HG03460 (cell line): ENCODE measurements at regions not wholly inside any gene's neighbourhood (a gene's known extent, or its start where the extent isn't known, plus 50 kb on each side); places are given as distances from the start of the nearest gene placed in this dataset.
"Not testable (repeated sequence)": the region's sequence is repeated elsewhere in the genome, so short reads cannot be mapped to it uniquely, and the experiment has no call there.

Experiments used
- ATAC-seq: cut with Tn5 transposase; IDR thresholded peaks from one replicate; pipeline ENCODE4 v1.9.1; 2021; ENCODE audit not compliant: unreplicated experiment

DNA sequence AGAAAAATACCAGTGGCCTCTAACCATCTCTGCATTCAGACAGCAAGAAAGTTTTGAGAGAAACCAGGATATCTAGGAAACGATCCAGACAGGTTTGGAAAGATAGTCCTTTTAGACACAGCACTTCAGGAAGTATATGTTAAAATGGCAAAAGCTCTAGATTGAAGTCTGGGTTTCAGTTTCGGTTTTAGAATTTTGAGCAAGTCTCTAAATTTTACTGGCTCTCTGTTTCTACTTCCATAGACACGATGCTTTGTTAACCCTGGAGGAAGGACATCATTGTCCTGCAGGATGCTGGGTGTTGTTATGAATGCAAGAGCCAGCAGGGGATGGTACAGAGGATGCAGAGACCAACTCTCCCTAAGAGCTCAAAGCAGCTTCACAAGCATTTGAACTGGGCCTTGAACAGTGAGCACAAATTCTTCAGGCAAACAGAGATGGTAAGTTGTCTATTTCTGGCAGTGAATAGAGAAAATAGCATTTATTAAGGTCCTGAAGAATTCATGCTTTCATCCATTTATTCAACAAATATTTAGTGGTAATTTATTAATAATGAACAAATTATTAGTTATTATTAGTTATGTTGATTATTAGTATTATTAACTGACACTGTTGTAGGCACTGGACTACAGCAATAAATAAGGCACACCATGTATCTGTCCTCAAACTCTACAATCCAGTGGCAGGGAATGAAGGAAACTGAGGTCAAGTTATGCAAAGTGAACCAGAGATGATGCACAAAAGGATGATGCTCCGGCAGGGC, 152.7 kb upstream of the NRP1 start:
- no peak for ATAC-seq

DNA sequence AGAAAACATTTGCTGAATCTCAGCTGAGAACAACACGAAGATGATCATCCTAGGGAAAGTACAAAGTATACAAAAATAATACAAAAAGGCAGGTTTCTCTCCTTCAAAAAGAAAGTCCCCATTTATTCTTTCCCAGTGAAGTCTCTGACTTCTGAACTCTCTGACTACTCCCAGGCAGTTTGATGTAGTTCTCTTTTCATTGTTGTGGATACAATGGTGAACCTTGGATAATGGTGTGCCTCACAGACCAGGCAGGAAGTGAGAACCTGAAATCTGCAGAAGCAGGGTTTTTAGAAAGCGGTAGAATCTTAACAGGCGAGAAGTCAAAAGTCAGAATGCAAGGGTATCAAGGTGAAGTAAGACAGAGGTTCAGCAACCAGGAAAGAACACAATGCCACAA, 150.8 kb upstream of the NRP1 start:
- no peak for ATAC-seq

DNA sequence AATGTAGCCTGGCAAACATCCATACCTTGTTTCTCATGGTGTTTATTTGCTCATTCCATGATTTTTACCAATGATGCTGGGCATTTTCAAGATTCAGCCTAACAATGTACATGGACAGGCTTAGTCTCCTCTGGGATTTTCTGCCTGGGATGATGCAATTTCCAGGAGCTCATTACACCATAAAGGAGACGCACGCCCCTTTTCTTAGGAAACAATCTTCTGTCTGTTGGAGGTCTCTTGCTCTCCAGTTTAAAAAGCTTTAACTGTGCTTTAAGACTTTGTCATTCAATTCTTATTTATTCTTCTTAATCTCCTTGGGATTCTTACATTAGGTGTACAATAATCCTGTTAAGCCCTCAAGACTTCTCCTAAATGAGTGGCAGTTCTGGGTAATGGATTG, 150.3 kb upstream of the NRP1 start:
- ATAC-seq = no peak

DNA sequence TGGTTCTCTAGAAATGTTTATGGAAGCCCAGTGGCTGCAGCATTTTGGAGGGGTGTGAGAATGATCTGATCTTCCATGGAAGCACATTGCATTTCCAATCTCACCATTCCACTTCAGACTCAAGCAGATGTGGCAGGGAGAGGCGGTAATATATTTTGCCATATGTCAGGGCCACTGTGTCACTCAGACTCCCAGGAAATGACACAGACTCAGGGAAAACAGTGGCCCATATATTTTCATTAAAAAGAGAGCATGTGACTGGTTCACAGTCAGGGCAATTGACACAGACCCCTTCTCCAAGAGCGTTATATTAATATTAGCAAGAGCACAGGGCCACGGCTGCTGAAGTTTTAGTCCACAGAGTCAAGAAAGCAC, 149.3 kb upstream of the NRP1 start:
- no peak for ATAC-seq

DNA sequence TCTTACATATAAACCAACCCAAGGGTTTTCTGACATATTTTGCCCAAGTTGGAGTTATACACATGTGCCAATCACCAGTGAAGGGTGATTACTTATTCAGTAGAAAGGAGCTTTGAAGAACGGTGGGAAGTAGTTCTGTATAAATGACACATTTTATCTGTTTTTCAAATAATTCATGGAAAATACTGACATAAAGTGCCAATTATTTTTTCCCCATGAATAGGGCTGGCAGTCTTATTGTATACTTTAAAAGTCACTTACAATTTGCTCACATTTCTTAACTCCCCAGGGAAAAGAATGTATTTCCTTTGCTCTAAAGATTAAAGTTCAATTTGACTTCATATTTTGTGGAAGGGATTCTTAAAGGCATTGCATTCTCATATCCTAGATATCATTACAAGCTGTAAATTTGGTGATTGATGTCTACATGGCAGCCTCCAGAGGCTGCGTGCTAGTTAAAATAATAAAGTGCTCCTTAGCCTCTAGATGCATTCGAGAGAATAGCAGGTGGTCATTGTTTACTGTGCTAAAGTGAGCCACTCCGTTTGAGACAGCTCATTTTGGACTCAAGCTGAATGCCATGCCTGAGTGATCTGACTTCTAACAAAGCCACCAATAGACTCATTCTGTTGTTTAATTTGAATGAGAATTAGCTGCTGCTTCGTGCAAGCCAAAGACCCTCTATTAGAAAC, 148.8 kb upstream of the NRP1 start:
- no peak for ATAC-seq

DNA sequence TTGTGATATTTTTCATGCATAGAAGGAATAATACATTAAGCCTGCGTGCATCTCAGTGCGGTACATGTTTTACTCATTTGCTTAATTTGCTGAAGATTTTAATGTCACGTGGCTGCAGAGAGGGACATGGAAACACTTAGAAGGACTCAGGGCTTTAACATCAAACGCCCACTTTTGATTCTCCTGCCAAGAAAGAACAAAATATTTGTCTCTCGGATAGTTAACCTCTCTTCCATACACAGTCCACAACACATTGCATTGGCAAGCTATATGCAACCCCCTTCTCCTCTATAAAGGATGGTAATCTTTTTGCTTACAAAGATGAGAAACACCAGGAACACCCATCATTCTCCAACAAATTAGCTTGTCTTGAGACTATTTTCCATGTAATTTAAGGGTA, 148.0 kb upstream of the NRP1 start:
- no peak for ATAC-seq

DNA sequence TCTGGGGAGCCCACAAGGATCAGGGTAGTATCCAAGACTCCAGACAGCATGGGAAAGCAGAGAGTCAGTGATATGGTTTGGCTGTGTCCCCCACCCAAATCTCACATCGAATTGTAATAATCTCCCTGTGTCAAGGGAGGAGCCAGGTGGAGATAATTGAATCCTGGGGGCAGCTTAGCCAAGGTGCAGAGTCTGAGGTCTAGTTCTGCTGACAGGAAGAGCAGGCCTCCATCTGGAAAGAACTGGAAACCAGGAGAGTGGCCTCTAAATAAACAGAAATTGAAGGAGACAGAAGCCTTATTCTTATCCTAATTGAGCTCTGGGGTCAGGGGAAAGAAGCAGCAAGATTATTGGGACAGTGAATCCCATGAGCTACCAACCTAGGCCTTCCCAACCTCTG, 146.7 kb upstream of the NRP1 start:
- no peak for ATAC-seq

DNA sequence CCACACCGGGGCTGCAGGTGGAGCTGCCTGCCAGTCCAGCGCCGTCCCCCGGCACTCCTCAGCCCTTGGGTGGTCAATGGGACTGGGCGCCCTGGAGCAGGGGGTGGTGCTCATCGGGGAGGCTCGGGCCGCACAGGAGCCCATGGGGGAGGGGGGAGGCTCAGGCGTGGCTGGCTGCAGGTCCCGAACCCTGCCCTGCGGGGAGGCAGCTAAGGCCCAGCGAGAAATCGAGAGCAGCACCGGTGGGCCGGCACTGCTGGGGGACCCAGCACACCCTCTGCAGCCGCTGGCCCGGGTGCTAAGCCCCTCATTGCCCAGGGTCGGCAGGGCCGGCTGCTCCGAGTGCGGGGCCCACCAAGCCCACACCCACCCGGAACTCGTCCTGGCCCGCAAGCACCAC, 145.9 kb upstream of the NRP1 start:
- ATAC-seq = not testable (repeated sequence)

DNA sequence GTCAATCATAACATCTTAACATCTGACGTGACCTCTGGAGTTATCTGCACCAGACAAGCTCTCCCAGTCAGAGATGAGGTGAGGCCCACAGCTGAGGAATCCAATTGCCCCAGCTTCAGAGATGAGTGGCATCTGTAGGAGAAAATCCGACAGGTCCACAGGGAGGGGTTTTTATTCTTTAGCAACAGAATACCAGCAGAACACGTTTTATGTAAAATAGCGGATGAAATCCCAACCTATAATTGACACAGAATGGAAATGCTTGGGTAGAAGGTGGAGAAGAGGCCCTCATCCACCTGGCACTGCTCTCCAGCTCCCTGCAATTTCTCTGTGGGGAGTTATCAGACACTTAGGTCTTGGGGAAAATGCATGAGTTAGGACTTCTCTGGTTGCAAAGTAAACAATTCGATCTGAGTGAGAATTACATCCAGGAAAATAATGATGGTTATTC, 144.2 kb upstream of the NRP1 start:
- no peak for ATAC-seq

DNA sequence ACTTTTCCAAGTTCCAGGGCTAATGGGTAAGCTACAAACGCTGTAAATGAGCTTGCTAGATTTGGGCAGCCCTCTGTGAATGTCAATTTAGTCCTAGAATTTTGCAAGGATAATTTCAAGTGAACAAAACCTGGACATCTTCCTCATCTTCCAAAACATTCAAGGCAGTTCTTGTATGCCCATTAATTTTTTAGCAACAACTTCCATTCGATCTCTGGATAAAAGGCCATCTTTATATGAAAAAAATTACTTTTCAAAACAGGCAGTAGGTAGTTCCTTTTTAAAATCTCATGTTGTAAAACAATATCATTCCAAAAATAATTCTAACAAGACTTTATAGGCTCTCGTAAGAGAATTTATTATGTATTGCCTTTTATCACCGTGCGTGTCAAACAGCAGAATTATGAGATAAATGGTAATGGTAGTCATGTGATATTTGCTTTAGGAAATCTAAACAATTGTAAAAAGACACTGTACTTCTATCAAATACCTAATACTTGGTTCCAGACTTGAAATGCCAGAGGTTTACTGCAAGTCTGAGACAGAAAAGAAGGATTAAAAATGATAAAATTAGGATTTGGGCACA, 143.7 kb upstream of the NRP1 start:
- no peak for ATAC-seq

DNA sequence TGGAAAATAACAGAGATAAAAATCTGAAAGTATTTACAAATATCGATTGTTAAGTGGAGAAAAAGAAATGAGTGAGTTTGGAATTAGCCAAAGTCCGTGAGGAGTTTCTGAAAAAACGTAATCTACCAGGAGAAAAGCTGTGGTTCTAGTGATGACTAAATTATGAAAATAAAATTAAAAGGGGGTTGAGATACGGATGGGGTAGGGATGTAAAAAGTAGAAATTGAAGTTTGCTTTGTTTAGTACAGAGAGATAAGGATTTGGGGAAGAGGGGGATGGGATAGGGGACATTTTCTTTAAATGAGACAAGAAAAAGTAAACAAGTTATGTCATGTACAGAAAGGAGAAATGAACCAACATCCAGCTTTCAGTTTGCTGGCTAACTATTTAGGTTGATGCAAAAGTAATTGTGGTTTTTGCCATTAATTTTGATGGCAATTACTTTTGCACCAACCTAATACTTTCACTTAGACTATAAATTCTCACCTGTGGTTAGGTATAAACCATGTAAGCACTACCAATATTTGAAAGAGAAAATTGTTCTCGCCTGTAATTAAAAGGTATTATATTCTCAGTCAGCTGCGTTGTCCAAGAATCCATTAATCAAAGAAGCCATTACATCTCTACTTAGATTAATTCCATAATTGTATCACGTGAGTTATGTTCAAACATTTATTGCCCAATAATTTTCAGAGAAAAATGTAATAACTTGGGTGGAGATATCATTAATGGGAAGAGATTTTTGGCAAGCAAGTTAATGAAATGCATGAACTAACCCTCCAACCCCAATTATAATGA, 143.0 kb upstream of the NRP1 start:
- no peak for ATAC-seq

DNA sequence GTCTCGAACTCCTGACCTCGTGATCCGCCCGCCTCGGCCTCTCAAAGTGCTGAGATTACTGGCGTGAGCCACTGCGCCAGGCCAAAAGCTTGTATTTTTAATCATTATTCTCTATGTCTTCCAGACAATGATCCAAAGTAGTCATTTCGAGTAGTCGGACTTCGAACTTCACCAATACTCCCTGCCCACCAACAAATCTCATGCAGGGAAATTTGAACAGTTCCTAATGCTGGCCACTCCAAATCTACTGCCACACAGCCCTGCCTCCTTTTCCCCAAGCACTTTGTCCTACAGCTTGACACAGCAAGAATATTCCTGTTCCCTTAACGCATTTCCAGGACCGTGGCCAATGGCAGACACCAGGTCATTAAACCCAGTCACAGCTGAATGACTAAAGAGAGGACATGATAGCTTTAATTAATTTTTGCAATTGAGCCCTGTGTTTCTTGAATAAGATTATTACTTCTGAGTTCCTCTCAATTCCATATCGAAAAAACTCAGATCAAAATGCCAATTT, 142.3 kb upstream of the NRP1 start:
- ATAC-seq = no peak

DNA sequence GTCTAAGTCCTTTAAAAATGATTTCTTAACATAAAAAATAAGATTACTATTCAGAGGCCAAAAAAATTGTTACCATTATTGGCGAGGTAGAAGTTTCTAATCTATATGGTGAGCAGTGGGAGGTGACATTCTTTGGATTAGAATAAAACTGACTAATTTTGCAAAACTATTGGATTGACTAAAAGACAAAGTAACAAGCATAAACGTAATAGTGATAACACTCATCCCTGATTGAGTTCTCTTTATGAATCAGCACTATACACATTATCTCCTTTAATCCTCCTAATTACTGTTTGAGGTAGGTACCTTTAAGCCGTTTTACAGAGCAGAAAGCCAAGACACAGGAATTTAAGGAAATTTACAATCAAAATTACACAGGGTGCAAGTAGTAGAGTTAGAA, 139.2 kb upstream of the NRP1 start:
- no peak for ATAC-seq

DNA sequence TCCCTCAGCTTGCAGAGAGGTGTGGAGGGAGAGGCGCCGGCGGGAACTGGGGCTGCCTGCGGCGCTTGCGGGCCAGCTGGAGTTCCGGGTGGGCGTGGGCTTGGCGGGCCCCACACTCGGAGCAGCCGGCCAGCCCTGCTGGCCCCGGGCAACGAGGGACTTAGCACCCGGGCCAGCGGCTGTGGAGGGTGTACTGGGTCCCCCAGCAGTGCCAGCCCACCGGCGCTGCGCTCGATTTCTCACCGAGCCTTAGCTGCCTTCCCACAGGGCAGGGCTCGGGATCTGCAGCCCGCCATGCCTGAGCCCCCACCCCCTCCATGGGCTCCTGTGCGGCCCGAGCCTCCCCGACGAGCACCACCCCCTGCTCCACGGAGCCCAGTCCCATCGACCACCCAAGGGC, 133.5 kb upstream of the NRP1 start:
- ATAC-seq = not testable (repeated sequence)

DNA sequence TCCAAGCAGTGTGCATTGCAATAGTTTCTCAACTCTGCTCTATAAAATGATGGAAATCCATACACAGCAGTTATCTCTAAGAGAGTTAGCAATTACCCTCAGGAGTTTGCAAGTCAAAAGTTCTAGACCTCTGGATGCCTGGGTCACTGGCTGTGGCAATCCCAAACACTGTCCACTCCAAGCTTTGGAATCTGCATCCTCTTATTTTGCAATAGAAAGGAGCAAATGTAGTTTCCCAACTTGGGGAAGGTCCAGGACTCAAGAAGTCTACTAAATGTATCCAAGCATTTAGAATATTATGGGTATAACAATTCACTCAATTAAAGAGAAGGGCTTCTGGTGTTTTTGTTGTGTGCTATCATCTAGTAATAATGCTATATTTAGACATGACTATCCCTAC, 131.3 kb upstream of the NRP1 start:
- ATAC-seq = no peak

DNA sequence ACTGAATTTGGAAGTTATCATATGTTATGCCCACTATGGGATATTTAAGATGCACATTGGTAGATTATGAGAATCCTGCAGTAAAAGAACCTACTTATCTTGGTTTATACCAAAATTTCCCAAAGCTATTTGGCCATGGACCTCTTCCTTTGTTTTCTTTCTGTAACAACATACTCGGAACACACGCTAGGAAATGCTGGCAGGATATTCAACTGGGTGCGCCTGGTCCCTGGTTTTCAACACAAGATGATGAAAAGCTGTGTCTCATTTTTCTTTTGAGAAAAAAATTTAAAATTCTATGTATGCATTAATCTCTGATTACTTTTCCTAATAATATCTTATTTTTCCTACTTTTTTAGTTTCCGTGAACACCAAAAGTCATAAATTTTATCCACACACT, 128.5 kb upstream of the NRP1 start:
- ATAC-seq = no peak

DNA sequence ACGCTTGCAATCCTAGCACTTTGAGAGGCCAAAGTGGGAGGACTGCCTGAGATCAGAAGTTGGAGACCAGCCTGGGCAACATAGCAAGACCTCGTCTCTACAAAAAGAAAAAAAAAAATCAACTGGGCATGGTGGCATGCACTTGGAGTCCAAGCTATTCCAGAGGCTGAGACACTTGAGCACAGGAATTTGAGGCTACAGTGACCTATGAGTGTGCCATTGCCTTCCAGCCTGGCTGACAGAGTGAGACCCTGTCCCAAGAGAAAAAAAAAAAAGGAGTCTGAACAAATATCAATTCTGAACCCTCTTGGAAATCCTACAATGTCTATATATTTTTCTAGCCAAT, 126.8 kb upstream of the NRP1 start:
- ATAC-seq = no peak

DNA sequence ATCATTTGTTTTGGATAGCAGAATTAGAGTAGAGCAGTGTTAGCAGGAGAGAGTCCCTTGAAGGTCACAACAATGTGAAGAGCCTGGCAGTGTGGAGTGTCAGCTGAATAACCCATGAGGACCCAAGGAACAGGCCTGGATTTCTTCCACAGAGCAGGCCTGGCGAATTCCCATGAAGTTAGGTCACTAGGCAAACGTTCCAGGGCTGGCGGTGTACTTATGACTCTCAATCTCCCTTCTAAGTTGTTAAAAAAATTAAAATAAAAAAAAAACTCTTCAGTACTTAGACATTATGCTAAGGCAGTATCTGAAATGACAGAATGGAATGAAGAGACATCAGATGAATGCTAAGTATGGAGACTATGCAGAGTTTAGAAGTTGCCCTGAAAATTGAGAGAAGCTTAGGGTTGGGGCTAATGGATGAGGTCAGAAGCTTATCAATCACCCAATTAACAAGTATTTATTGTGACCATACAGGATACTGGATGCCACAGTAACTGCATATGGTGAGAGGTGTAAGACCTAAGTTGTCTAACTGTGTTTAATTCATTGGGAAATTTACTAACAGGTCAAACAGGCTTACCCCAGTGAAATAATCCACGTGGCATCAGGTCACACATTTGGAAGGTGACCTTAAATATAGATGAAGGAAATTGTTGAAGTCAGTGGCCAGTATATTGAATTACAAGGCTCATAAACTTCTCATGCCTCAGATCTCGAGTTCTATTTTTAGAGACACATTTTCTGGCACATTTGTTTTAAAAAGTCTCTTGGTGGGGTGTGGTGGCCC, 126.2 kb upstream of the NRP1 start:
- ATAC-seq = no peak

DNA sequence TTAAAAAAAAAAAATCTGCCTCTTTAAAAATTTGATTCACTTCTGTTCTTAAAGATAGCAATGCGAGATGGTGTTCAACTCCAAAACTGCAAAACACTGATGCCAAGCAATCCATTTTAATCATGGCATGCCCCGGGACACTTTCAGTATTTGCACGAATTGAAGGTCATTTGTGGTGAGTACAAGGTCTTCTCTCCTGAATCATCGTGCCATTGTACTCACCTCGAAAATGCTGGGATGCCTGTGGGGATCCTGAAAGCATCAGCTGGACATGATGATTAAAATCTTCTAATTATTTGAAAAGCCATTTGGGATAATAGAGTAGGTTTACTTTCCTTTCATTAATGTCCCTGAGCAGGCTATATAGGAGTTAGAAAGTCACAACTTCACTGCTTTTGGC, 125.1 kb upstream of the NRP1 start:
- no peak for ATAC-seq

DNA sequence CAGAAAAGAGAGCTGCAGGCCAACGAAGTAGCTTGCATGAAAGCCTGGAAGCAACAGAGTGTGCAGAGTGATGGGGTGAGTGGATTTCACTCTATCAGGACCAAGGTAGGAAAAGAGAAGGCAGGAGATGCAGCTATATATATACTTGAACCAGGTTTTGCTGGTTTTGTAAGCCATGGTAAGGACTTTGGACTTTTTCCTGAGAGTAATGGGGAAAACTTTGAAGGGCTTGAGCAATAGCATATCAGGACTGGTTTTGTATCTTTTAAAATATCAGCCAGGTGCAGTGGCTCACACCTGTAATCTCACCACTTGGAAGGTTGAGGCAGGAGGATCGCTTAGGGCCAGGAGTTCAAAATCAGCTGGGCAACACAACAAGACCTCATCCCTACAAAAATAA, 120.6 kb upstream of the NRP1 start:
- ATAC-seq = no peak

DNA sequence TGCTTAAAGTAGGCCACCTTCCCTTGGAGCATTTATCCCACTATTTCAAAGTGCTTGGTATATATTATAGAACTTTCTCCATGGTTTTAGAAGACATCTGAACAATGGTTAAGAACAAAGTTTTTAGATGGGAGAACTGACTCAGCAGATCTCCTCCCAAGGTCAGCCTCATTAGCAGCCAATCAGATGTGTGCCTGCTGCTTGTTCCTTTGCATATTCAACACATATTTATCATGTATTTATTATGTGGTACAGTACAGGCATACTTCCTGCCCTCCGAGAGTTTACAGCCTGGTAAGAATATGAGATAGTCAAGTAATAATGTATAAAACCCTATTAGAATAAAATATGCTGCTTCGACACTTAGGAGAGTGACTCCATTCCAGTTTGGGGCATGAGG, 120.1 kb upstream of the NRP1 start:
- ATAC-seq = no peak
